Trophoblast cell (in vitro differentiated cells and primary cell): ENCODE measurements at regions not wholly inside any gene's neighbourhood (a gene's known extent, or its start where the extent isn't known, plus 50 kb on each side); places are given as distances from the start of the nearest gene placed in this dataset.

Source experiments
- DNase-seq, 2 donors: peaks; one replicate each; pipeline ENCODE4 v3.0.0-alpha.2; 2016
- H2AFZ ChIP-seq: 2 replicates; pipeline ENCODE4 v1.6.1; 2013; ENCODE audit warnings: low read length, moderate library complexity, mild to moderate bottlenecking; ENCODE audit not compliant: insufficient read depth, poor library complexity
- H2AK5ac ChIP-seq: 2 replicates; pipeline ENCODE4 v1.6.1; 2013; ENCODE audit warnings: mild to moderate bottlenecking, low read length
- H2BK120ac ChIP-seq: 2 replicates; pipeline ENCODE4 v1.6.1; 2013; ENCODE audit warnings: low read length, mild to moderate bottlenecking, moderate library complexity; ENCODE audit not compliant: insufficient read depth, poor library complexity
- H2BK12ac ChIP-seq: 2 replicates; pipeline ENCODE4 v1.6.1; 2013; ENCODE audit warnings: mild to moderate bottlenecking, low read length, moderate library complexity
- H2BK5ac ChIP-seq: 2 replicates; pipeline ENCODE4 v1.6.1; 2013; ENCODE audit warnings: low read length, low read depth, moderate library complexity, mild to moderate bottlenecking; ENCODE audit not compliant: poor library complexity
- H3K14ac ChIP-seq: 2 replicates; pipeline ENCODE4 v1.6.1; 2013; ENCODE audit warnings: mild to moderate bottlenecking, low read length
- H3K18ac ChIP-seq: 2 replicates; pipeline ENCODE4 v1.6.1; 2013; ENCODE audit warnings: mild to moderate bottlenecking, low read length
- H3K23ac ChIP-seq: 2 replicates; pipeline ENCODE4 v1.6.1; 2013; ENCODE audit warnings: low read length
- H3K27ac ChIP-seq: 2 replicates; pipeline ENCODE4 v1.5.1; 2013; ENCODE audit warnings: low read depth, mild to moderate bottlenecking, inconsistent platforms, low read length, moderate library complexity
- H3K27me3 ChIP-seq: 2 replicates; pipeline ENCODE4 v1.6.1; 2013; ENCODE audit warnings: inconsistent platforms, mild to moderate bottlenecking, low read length, moderate library complexity; ENCODE audit not compliant: insufficient read depth
- H3K36me3 ChIP-seq, 2 experiments: 1 replicate in 1 of 2; 2 replicates in 1 of 2; pipeline ENCODE4 v1.6.1; 2013; ENCODE audit warnings: low read length in 2 of 2, mild to moderate bottlenecking in 2 of 2, moderate library complexity in 1 of 2; ENCODE audit not compliant: insufficient read depth in 2 of 2, control insufficient read depth in 1 of 2
- H3K4ac ChIP-seq: 2 replicates; pipeline ENCODE4 v1.6.1; 2013; ENCODE audit warnings: low read depth, mild to moderate bottlenecking, low read length, moderate library complexity
- H3K4me1 ChIP-seq, 2 experiments: 1 replicate in 1 of 2; 2 replicates in 1 of 2; pipeline ENCODE4 v1.6.1; 2013; ENCODE audit warnings: low read length in 2 of 2, mild to moderate bottlenecking in 2 of 2, moderate library complexity in 1 of 2; ENCODE audit not compliant: insufficient read depth in 2 of 2, control insufficient read depth in 1 of 2
- H3K4me2 ChIP-seq: 2 replicates; pipeline ENCODE4 v1.6.1; 2013; ENCODE audit warnings: inconsistent platforms, mild to moderate bottlenecking, low read length, moderate library complexity
- H3K4me3 ChIP-seq: 2 replicates; pipeline ENCODE4 v1.5.1; 2013; ENCODE audit warnings: mild to moderate bottlenecking, low read depth, low read length, inconsistent platforms
- H3K79me1 ChIP-seq: one replicate; pipeline ENCODE4 v1.6.1; 2013; ENCODE audit warnings: low read length
- H3K79me2 ChIP-seq: 2 replicates; pipeline ENCODE4 v1.6.1; 2013; ENCODE audit warnings: low read length, mild to moderate bottlenecking; ENCODE audit not compliant: control insufficient read depth, insufficient read depth, poor library complexity
- H3K9ac ChIP-seq: 2 replicates; pipeline ENCODE4 v1.6.1; 2013; ENCODE audit warnings: mild to moderate bottlenecking, low read length
- H3K9me3 ChIP-seq: 2 replicates; pipeline ENCODE4 v1.6.1; 2013; ENCODE audit warnings: low read depth, mild to moderate bottlenecking, control low read depth, inconsistent platforms, low read length; ENCODE audit not compliant: insufficient read depth
- H4K12ac ChIP-seq: 2 replicates; pipeline ENCODE4 v1.6.1; 2013; ENCODE audit warnings: low read depth, mild to moderate bottlenecking, low read length, moderate library complexity
- H4K8ac ChIP-seq: 2 replicates; pipeline ENCODE4 v1.6.1; 2013; ENCODE audit warnings: low read depth, mild to moderate bottlenecking, low read length, moderate library complexity
- H4K91ac ChIP-seq: one replicate; pipeline ENCODE4 v1.6.1; 2013; ENCODE audit warnings: low read depth, mild to moderate bottlenecking, low read length, moderate library complexity
- WGBS: extraction: QIAGEN DNeasy Blood & Tissue Kit; methylation state at CpG from one replicate; pipeline ENCODE4 v1.1.7; 2013; ENCODE audit warnings: missing lambda C conversion rate; ENCODE audit not compliant: insufficient read length, insufficient coverage; ENCODE audit errors: extremely low coverage; 5-methylcytosine and 5-hydroxymethylcytosine counted together

DNA sequence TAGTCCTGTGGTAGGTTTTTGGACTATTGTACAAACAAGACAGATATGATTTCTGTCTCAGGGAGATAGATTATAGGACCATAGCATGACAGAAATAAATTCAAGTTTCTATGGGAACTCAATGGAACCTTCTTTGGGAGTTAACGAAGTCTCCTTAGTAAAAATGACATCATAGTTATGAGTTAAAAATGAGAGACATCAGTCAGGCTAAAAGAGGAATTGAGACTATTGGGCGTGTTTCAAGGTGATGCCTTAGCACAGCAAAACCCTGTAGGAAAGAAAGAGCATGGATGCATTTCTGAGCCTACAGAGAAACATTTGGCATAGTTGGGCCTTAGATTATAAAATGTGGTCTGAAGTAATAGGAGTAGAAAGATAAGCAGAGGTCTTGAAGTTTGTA, 1909.1 kb upstream of the PCDH7 start:
- Histone ChIP-seq H3K18ac (no peak overlapping the region), H3K4me1 (no peaks in the 10 kb centered on the region), H3K79me2 (no peaks in the 10 kb centered on the region), H2BK120ac (no peak overlapping the region), H3K27me3 (no peaks in the 10 kb centered on the region), H3K4me3 (no peak overlapping the region), H4K12ac (no peak overlapping the region), H3K36me3 (no peaks in the 10 kb centered on the region), H3K27ac (no peak overlapping the region), H4K91ac (no peak overlapping the region), H3K9me3 (no peaks in the 10 kb centered on the region), H2AK5ac (no peak overlapping the region), H3K4me2 (no peak overlapping the region), H3K23ac (no peak overlapping the region), H3K9ac (no peak overlapping the region), H2BK12ac (no peak overlapping the region), H3K14ac (no peak overlapping the region), H3K79me1 (no peaks in the 10 kb centered on the region), H2AFZ (no peak overlapping the region), H4K8ac (no peak overlapping the region), H2BK5ac (no peak overlapping the region), H3K4ac (no peak overlapping the region)
- DNase-seq, result no peak
- no CpG with 5 or more reads among the region's 2 CpGs for WGBS

DNA sequence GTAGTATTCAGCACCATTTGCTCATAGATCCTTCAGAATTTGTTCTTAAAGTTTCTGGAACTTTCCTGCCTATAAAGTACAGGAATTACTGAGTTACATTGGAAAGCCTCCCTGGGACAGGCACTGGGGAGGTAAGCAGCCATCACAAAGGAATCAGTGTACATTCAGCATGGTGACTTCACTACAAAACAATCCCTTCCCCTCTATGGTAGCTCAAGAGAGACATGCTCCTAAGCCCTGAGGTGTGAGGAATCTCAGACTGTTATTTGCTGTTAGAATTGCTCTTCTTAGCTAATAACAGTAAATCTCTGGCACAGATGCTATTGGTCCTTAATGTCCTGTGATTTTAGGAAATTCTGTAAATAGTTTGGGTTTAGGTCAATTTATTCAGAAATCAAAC, 1898.0 kb upstream of the PCDH7 start:
- H4K12ac ChIP-seq, result no peak overlapping the region
- no peak overlapping the region for H3K18ac ChIP-seq
- H3K4me1 ChIP-seq, result no peaks in the 10 kb centered on the region
- H3K79me1 ChIP-seq, result no peaks in the 10 kb centered on the region
- H3K9me3 ChIP-seq, result peaks cover 2% of the 10 kb centered on the region
- no peak for DNase-seq
- H2BK120ac ChIP-seq, result no peak overlapping the region
- no peak overlapping the region for H3K4me2 ChIP-seq
- H3K23ac ChIP-seq, result no peak overlapping the region
- H3K27ac ChIP-seq, result no peak overlapping the region
- H4K8ac ChIP-seq, result no peak overlapping the region
- no peak overlapping the region for H3K14ac ChIP-seq
- no peaks in the 10 kb centered on the region for H3K36me3 ChIP-seq
- no peaks in the 10 kb centered on the region for H3K27me3 ChIP-seq
- no peak overlapping the region for H2AK5ac ChIP-seq
- H3K4ac ChIP-seq, result no peak overlapping the region
- H3K9ac ChIP-seq, result no peak overlapping the region
- H2BK5ac ChIP-seq, result no peak overlapping the region
- H2AFZ ChIP-seq, result no peak overlapping the region
- no peak overlapping the region for H2BK12ac ChIP-seq
- H3K79me2 ChIP-seq, result no peaks in the 10 kb centered on the region
- H4K91ac ChIP-seq, result no peak overlapping the region
- no peak overlapping the region for H3K4me3 ChIP-seq

DNA sequence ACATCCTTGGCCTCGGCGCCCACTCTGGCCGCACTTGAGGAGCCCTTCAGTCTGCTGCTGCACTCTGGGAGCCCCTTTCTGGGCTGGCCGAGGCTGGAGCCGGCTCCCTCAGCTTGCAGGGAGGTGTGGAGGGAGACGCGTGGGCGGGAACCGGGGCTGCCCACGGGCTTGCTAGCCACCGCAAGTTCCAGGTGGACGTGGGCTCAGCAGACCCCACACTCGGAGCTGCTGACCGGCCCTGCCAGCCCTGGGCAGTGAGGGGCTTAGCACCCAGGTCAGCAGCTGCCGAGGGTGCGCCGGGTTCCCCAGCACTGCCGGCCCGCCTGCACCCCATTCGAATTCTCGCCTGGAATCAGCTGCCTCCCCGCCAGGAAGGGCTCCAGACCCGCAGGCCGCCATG, 1892.3 kb upstream of the PCDH7 start:
- no peak overlapping the region for H3K4me2 ChIP-seq
- no CpG with 5 or more reads among the region's 24 CpGs for WGBS

DNA sequence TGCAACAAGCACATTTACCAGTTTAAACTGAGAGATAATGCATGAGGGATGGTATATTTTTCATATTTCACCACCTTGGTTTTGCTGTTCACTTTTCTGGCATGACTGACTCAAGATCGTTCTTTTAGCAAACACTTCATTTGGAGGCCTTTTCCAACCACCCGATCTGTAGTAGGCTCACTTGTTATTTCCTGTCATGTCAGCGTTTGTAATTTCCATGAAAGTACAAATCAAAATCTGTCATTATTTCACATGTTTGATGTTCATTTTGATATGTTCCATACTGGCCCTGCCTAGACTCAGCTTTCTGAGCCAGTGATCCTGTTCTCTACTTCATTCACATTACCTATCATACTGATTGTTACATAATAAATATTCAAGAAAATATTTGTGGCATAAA, 1888.3 kb upstream of the PCDH7 start:
- Histone ChIP-seq H3K27ac (no peak overlapping the region), H2AK5ac (no peak overlapping the region), H3K9ac (no peak overlapping the region), H3K79me1 (no peaks in the 10 kb centered on the region), H3K23ac (no peak overlapping the region), H3K4me1 (no peaks in the 10 kb centered on the region), H2BK5ac (no peak overlapping the region), H2BK120ac (no peak overlapping the region), H3K36me3 (peaks cover 0 to 2% of the 10 kb centered on the region in 2 experiments), H4K91ac (no peak overlapping the region), H3K4me3 (no peak overlapping the region), H2AFZ (no peak overlapping the region), H2BK12ac (no peak overlapping the region), H3K14ac (no peak overlapping the region), H3K4ac (no peak overlapping the region), H3K79me2 (no peaks in the 10 kb centered on the region), H3K27me3 (no peaks in the 10 kb centered on the region), H3K9me3 (no peaks in the 10 kb centered on the region), H4K12ac (no peak overlapping the region), H3K18ac (no peak overlapping the region), H3K4me2 (no peak overlapping the region), H4K8ac (no peak overlapping the region)
- WGBS, result no CpG with 5 or more reads among the region's 3 CpGs
- DNase-seq, result no peak

More for the DNA sequence above, 1892.3 kb upstream of the PCDH7 start:
- Histone ChIP-seq H3K36me3 (peaks cover 0 to 2% of the 10 kb centered on the region in 2 experiments), H4K91ac (no peak overlapping the region), H4K8ac (no peak overlapping the region), H3K14ac (no peak overlapping the region), H3K27me3 (no peaks in the 10 kb centered on the region), H3K4me3 (no peak overlapping the region), H3K79me1 (no peaks in the 10 kb centered on the region), H3K27ac (no peak overlapping the region), H3K9me3 (peaks cover 2% of the 10 kb centered on the region), H3K18ac (no peak overlapping the region), H4K12ac (no peak overlapping the region), H3K23ac (no peak overlapping the region), H3K79me2 (no peaks in the 10 kb centered on the region), H2AK5ac (no peak overlapping the region), H3K4ac (no peak overlapping the region), H2BK12ac (no peak overlapping the region), H2BK5ac (no peak overlapping the region), H3K9ac (no peak overlapping the region), H3K4me1 (no peaks in the 10 kb centered on the region), H2BK120ac (no peak overlapping the region), H2AFZ (no peak overlapping the region)
- no peak for DNase-seq
